GM19099 (cell line): ENCODE measurements at regions not wholly inside any gene's neighbourhood (a gene's known extent, or its start where the extent isn't known, plus 50 kb on each side); places are given as distances from the start of the nearest gene placed in this dataset.

Experiments used
- POLR2A ChIP-seq: IDR thresholded peaks from 3 replicates; pipeline ENCODE4 v1.6.1; 2011; ENCODE audit warnings: low read depth; ENCODE audit not compliant: insufficient read length; ENCODE audit errors: extremely low read depth

DNA sequence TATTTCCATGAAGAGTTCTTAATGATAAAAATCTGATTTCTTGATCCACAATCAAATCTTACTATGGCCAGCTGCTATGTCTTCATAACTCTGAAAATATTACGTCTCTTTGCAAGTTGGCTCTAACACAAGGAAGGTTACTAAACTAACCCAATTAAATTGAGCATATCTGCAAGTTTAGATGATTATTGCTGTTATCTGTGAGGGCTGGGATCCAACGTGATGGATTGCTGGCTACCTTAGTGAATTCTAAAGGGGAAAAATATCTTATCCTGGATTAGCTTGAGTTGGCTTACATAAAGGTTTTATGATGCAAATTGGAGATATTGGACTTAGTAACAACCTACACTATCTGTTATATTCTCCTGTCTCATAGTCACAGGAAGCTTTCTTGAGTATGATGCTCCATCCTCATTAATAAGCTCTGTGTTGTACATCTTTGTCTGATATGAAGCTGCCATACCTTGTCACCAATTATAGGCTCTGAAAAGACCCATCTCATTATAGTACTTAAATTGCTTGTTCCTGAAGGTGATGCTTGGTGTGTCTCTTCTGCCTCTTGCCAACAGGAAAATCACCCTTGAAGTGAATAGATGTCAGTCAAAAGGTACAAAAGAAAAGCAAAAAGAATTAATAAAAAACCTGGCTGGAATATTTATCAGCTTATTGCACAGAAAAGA is 733.0 kb upstream of the MEF2C start:
- TF ChIP-seq POLR2A, result no peak

DNA sequence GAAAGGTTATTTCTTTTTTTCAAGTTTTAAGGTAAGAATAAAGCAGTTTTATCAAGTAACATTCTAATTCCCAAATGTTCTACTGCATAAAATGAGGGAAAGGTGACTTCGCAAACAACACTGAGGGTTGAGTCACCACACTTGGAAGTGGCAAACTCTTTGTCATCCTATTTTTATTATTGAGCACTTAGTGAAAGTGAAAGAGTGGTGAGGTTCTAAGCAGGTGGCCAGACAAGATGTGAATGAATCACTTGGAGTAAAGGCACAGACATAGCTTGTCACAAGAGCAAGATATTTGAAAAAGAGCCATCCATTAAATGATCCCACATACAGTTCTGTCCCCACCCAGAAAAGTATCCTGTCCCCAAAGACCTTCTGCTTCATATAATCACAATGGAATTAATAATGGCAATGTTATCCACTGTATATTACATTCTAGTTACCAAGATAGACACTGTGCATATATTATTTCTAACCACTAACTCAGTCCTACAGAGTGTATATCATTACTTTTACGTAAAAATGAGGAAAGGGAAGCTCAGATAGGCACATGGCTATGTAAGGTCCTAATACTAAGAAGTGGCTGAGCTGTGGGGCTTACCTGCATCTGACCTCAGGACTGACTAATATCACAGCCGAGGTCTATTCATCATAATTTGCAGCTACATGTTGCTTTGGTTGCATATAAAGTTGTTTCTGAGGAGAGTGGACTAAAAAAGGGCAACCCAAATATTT is 730.4 kb upstream of the MEF2C start:
- no peak for TF ChIP-seq POLR2A

DNA sequence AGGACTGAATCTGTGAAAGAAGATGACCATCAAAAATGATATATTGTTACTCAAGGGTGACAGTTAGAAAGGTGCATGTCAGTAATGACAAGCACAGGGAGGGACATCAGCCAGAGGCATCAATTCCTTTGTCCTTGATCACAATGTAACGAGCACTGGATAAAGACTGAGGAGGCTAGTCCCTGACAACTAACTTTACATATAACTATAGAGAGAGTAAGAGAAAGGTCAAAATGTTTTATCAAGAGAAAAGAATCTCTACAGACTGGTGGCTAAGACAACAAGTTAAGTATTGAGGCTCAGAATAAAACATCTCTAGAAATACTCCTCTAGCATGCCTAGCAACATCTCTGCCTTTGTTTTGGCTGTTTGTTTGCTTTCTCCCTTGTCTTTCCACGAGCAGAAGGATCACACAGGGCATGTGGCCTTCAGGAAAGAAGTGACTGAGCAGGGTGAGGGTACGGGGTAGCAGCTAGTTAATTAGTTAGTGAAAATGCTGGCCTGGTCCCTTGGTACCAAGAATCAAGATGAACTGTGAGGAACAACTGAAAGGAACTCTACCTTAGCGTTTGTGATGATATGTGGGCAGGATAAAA is 724.1 kb upstream of the MEF2C start:
- TF ChIP-seq POLR2A, result no peak

DNA sequence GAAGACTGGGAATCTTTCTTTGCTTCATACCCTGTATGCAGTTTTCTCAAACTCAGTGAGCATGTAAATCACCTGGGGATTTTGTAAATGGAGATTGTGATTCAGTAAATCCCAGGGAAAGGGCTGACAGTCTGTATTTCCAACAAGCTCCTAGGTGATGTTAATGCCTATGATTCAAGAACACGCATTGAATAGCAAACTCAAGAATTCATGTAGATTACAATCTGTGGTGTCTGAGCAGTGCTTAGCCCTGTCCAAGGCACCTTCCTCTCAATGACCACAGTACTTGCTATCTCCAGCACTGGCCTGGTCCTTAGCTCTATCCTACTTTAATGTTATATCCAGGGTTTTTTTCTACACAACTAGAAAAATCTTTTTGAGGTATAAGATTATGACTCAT is 721.4 kb upstream of the MEF2C start:
- TF ChIP-seq POLR2A, result no peak

DNA sequence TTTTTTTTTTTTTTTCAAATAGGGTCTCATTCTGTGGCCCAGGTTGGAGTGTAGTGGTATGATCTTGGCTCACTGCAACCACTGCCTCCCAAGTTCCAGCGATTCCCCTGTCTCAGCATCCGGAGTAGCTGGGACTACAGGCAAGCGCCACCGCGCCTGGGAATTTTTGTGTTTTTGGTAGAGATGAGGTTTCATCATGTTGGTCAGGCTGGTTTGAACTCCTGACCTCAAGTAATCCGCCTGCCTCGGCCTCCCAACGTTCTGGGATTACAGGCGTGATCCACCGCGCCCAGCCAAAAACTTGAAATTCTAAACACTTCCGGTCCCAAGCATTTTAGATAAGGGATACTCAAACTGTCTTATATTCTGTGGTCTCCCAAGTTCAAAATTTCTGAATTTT is 718.9 kb upstream of the MEF2C start:
- TF ChIP-seq POLR2A, result no peak

DNA sequence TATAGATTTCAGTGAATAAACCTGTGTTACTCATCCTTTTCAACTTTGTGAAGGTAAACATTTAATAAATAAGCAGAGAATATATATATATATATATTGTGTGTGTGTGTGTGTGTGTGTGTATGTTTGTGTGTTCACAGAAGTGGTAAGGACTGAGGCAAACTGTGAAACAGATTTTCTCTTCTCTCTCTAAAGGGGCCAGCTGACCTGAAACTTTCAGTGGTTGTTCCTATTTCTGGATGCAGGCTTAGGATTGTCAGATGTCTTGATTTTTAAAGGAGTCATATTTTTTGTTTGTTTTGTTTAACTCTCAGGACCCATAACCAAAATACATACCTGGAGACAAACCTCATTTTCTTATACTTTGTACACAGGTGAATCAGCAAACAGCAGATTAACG is 714.9 kb upstream of the MEF2C start:
- TF ChIP-seq POLR2A, result no peak

DNA sequence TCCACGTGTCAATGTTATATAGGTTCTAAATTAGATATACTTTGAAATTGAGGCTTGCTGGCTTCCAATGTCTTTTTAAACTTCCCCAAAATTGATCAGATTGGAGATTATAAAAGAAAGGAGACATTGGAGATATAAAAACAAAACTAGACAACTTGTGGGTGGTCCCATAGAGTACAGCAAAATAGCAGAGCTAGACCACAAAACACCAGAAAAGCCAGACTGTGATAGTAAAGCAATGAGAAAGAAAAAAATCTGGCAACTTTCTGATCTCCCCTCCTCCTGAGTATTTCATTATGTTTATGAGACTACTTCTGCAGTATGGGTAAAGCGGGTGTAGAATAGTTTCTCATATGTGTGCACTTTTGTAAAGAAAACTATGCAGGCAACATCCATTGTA is 713.8 kb upstream of the MEF2C start:
- no peak for TF ChIP-seq POLR2A

DNA sequence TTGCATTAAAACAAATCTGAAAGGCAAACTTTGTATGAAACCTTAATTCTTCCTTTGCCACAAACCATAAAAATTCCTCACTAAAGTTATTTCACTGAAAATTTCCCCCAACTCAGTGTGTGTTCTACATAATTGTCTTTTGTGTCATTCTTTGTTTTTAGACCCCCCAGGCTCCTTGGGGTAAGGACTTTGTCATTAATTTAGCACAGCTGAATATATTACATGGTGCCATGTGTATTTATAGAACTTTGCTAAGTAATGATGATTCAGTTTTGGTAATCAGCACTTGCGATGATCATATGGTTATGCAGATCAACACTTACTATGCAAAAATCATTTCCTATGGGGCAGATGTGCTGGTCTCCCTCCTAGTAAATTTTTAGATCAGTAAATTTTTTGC is 712.1 kb upstream of the MEF2C start:
- TF ChIP-seq POLR2A, result no peak

DNA sequence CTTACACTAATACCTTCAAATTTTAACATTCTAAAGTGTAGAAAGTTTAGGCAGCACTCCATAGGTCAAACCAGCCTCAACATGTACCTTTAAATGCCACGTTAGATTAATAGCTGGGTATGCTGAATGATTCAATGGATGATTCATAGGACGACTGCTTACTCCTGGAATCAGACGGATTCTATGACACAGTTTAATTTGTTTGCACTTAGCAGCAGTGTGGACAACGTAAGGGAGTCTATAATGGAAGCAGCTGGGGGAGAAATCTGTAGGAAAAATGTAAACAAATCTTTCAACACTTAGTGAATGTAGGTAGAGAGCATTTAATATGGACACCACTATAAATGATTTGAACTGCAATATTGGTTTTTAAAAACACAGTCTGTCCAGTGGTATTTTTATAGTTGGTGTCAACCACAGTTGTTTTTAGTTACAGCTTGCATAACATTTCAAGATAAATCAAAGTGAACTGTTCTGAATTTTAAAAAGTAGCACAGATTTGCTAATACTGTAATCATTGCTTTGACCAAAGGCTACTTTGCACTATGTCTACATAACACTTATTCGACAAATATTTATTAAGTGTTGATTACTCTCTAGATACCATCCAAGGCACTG is 701.5 kb upstream of the MEF2C start:
- TF ChIP-seq POLR2A, result no peak

DNA sequence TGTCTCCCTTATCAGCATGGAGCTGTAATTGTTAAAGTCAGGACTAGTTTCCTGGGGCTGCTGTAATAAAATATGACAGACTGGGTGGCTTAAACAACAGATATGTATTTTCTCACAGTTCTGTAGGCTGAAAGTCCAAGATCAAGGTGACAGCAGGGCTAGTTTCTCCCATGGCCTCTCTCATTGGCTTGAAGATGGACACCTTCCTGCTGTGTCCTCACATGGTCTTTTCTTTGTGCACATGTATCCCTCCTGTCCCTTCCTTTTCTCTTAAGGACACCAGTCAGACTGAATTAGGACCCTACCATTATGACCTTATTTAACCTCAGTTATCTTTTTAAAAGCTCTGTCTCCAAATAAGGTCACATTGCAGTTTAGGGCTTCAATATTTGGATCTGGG is 700.5 kb upstream of the MEF2C start:
- no peak for TF ChIP-seq POLR2A

DNA sequence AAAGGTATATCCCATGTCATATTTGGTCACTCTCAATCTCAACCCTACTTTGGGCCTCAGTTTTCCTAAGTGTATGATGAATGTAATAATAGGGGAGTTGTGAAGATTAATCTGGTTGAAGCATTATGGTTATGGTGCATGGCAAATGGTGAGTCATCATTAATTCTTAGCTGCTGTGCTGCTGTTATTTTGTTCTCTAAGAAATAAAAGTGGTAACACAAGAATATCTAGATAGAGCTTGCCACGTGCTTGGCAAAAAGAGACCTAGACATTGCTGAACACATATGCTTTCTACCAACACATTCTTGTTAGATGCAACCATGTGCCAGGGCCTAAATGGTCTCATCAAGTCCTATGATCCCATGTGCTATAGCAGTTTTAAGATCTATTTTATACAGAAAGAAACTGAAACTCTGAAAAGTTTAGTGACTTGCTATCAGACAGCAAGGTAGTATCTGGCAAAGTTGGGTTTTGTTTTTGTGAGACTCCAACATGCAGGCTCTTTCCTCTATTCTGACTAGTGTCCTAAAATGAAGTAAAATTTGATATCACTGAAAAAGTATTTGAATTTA is 699.9 kb upstream of the MEF2C start:
- no peak for TF ChIP-seq POLR2A

DNA sequence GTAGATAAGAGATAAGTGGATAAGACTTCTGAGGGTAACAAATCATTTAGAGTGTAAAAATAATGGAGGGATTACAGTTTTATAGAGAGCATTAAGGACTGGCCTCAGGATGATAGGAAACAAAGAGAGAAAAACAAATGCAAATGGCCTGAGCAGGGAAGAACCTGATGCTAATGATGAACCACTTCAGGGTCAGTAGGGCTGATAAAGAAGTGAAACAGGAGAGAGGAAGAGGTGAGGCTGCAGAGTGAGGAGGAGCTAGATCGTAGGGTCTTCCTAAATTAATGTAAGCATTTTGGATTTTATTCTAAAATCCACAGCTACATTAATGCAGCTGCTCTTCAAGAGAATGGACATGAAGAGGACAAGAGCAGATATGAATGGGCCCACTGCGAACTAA is 698.0 kb upstream of the MEF2C start:
- no peak for TF ChIP-seq POLR2A

DNA sequence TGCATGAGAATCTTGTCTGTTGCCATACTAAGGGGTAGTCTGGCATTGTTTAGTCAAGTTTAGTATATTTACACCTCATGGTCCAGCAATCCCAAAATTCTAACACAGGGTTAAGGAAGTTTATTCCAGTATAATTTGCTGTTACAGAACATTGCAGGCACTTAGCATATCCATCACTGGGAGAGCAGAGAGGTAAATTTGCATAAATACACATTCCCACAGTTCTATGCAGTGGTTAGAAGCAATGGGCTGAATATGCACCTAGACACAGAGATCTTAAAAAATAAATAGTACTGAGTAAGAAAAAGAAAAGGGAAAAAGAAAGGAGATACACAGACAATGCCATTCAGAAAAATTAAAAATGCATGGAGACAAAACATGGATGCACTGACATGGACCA is 692.3 kb upstream of the MEF2C start:
- TF ChIP-seq POLR2A, result no peak

DNA sequence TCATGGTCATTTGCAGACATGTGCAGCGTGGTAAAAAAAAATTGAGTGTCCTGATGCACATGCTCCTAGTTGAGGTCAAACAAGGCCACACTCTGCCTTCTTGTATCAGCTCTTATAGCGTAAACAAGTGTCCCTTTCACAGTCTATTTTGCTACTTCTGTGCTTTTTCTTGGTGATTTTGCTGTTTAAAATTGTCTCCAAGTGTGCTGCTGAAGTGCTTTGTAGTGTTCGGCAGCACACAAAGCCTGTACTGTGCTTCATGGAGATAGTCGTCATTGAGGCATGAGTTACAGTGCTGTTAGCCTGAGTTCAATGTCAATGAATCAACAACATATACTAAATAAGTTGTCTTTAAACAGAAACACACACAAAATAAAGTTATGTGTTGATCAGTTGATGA is 690.4 kb upstream of the MEF2C start:
- no peak for TF ChIP-seq POLR2A

DNA sequence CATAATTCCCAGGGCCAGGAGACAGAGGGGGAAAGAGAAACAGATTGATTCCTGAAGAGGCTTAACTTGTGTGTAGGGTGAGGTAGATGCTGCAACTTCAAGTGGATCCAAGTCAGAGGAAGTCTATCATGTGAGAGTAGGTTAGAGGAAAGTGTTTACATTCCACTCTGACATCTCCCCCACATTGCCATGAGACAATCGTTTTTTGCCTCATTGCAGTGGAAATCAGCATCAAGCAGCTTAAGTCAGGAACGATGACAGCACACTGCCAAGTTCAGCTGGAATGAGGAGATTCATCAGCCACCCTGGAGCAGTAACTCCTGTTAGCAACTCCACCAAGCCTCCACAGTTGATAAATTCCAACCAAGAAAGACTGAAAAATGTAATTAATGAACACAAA is 689.7 kb upstream of the MEF2C start:
- no peak for TF ChIP-seq POLR2A
